Fibroblast of villous mesenchyme (primary cell): ENCODE measurements at regions not wholly inside any gene's neighbourhood (a gene's known extent, or its start where the extent isn't known, plus 50 kb on each side); places are given as distances from the start of the nearest gene placed in this dataset.

Source experiments
- DNase-seq: peaks from one replicate; pipeline ENCODE4 v3.0.0-alpha.2; 2010; ENCODE audit warnings: low read depth
- H3K4me3 ChIP-seq: 2 replicates; pipeline ENCODE4 v1.5.1; 2011; ENCODE audit warnings: low read depth, mild to moderate bottlenecking, low read length
- TF ChIP-seq, protein P1 (sequence below): IDR thresholded peaks from 2 replicates; pipeline ENCODE4 v1.5.1; 2012; ENCODE audit warnings: low read depth, mild to moderate bottlenecking, low read length; ENCODE audit not compliant: insufficient read depth

DNA sequence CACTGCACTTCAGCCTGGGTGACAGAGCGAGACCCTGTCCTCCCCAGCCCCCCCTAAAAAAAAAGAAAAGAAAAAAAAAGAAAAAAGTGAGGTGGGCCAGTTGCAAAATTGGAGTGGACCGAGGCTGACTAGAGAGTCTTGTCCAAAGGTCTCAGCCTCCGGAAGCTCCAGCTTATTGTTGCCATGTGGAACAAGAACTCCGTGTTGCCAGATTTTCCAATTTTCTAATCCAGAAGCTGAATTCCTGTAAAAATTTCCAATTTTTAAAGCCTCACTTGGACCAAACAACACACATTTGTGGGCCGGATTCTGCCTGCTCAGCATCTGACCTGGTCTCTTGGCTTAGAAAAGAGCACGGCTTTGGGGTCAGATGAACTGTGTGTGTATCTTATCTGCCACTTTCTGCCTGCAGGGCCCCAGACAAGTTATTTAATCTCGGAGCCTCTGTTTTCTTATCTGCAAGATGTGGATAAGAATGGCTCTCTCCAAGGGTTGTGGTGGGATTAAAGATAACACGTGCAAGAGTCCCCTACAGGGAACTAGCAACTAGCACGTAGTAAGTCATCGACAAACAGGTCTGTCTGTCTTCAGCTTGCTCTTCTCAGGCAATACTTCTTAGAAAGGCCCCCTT lies 73.7 kb upstream of the TLE3 start:
- TF ChIP-seq, protein P1, sequence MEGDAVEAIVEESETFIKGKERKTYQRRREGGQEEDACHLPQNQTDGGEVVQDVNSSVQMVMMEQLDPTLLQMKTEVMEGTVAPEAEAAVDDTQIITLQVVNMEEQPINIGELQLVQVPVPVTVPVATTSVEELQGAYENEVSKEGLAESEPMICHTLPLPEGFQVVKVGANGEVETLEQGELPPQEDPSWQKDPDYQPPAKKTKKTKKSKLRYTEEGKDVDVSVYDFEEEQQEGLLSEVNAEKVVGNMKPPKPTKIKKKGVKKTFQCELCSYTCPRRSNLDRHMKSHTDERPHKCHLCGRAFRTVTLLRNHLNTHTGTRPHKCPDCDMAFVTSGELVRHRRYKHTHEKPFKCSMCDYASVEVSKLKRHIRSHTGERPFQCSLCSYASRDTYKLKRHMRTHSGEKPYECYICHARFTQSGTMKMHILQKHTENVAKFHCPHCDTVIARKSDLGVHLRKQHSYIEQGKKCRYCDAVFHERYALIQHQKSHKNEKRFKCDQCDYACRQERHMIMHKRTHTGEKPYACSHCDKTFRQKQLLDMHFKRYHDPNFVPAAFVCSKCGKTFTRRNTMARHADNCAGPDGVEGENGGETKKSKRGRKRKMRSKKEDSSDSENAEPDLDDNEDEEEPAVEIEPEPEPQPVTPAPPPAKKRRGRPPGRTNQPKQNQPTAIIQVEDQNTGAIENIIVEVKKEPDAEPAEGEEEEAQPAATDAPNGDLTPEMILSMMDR, result no peak
- DNase-seq, result no peak
- H3K4me3 ChIP-seq, result no peak overlapping the region

DNA sequence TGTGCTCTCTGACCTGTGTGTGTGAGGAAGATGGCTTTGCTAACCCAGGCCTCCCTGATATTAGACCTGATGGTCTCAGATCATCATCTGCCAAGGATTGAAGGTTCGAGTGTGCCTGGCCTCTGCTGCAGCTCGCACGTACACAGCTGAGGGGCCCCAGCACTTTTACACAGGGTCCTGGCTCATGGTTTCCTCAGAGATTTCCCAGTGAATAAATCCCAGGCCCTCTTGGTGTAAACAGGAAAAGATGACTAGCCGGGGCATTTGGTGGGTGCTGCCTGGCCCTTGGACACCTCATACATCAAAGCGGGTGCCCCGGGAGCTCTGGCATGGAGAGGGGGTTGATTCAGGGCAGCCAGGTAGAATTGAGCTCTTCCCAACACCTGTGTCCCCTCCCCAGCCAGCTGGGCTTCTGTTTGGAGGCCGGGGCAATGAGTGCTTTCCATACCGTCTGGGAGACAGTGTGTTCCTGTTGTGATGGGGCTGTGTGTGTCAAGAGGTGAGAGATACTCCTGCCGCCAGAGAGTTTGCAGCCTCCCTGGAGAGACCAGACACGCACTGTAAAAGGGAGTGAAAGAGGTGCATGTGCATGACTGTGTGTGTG lies 72.5 kb upstream of the TLE3 start:
- DNase-seq, result peak; percentile 35
- TF ChIP-seq, protein P1, result no peak
- no peak overlapping the region for H3K4me3 ChIP-seq

DNA sequence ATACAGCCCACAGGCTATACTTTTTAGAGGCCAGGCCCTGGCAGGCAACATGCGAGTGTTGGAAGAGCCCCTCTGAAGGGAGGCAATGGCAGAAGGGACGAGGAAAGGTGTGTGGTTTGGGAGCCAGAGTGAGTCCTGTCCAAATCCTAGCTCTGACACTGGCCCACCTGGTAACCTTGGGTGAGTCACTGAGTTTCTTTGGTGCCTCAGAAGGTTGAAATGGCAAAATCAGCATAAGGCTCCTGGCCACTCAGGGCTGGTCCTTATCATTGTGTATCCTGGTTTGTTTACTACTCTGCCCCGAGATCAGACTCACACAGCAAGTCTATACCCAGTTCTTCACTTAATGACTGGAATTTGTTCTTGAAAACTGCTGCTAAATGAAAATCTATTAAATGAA lies 71.4 kb upstream of the TLE3 start:
- DNase-seq, result no peak
- H3K4me3 ChIP-seq, result no peak overlapping the region
- TF ChIP-seq, protein P1, result no peak

DNA sequence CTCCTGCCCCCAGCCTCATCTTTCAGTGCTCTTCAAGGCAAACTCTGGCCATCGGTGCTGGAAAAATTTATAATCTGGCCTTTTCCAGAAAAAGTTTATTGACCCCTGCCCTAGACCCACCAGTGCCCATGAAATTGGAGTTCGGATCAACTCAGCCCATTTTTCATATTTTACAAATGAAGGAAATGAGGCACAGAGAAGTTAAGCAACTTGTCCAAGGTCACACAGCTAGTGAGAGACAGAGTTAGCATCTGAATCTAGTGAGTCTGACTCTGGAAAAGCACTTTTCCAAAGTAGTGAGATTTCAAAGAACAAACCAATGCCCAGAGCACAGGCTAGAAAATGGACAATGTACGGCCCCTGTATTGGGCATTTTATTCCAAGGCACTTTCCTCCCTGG lies 69.4 kb upstream of the TLE3 start:
- TF ChIP-seq, protein P1, result no peak
- H3K4me3 ChIP-seq, result no peak overlapping the region
- no peak for DNase-seq

DNA sequence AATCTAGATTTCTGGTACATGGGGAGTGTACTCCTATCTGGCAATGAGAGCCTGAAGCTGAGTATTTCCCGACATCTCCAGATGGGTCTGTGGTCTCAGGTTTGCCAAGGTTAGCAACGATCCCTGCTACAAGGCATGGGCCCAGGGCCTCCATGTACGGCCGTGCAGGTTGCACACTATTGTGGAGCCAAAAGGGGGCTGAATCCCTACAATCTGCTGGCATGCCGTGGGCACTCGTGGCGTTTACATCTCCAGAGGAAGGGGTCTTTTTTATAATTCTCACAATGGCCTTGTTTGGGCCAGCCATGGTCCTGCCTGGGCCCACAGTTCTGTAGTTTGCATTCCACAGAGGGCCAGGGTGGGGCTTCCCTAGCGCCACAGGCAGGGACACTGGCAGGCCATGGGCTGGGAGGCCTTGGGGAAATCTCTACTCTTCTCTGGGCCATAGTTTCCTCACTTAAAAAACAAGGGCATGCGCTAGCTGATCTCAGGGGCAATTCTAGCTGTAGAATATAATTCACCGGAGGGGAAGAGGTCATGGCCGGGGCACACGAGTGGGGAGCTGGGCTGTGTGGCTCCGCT lies 68.9 kb upstream of the TLE3 start:
- no peak for DNase-seq
- TF ChIP-seq, protein P1, result no peak
- no peak overlapping the region for H3K4me3 ChIP-seq

DNA sequence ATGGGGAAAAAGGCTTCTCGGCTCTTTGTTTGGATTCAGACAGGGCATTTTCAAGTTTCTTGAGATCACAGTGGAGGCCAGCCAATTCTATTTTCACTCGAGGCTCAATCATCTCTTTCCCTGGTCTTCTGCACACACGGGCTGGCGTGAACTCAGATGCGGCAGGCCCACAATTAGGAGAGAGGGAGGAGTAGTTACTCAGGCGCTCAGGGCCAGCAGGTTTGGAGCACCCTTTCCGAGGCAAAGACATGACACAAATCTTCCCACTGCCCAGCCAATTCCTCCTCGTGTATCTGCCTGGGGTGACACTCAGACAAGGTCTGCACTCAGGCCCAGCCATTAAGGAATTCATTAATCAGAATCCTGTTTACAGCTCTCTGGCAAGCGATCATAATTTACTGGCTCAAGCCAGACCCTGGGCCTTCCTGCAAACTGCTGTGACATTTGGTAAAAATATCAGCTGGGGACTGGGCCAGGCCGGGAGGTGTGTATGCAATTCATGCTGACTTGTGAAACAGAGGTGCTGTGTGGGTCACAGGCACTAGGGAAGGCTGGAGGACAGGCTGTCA lies 68.1 kb upstream of the TLE3 start:
- H3K4me3 ChIP-seq, result no peak overlapping the region
- DNase-seq, result no peak

More for the DNA sequence above, 68.1 kb upstream of the TLE3 start:
- TF ChIP-seq, protein P1, result no peak
